Muscle of leg (tissue), 3 donors: ENCODE measurements at regions not wholly inside any gene's neighbourhood (a gene's known extent, or its start where the extent isn't known, plus 50 kb on each side); places are given as distances from the start of the nearest gene placed in this dataset.

Experiments
- DNase-seq: peaks from one replicate; pipeline ENCODE4 v3.0.0; 2013
- H3K27ac ChIP-seq: one replicate; pipeline ENCODE4 v1.5.1; 2013; ENCODE audit warnings: mild to moderate bottlenecking, low read length, control low read depth
- H3K27me3 ChIP-seq: one replicate; pipeline ENCODE4 v1.6.1; 2013; ENCODE audit warnings: low read length; ENCODE audit not compliant: control insufficient read depth, insufficient read depth
- H3K36me3 ChIP-seq: one replicate; pipeline ENCODE4 v1.6.1; 2013; ENCODE audit warnings: low read length; ENCODE audit not compliant: control insufficient read depth, insufficient read depth
- H3K4me1 ChIP-seq: one replicate; pipeline ENCODE4 v1.6.1; 2013; ENCODE audit warnings: low read length; ENCODE audit not compliant: control insufficient read depth, insufficient read depth
- H3K4me3 ChIP-seq: one replicate; pipeline ENCODE4 v1.5.1; 2013; ENCODE audit warnings: low read length, control low read depth
- H3K9me3 ChIP-seq: replicated peaks from 2 replicates; pipeline ENCODE4 v1.6.1; 2013; ENCODE audit warnings: low read depth, low read length; ENCODE audit not compliant: control insufficient read depth
- WGBS: methylation state at CpG from one replicate; pipeline ENCODE4 v1.1.5; 2013; ENCODE audit warnings: missing lambda C conversion rate; ENCODE audit not compliant: insufficient coverage; 5-methylcytosine and 5-hydroxymethylcytosine counted together

DNA sequence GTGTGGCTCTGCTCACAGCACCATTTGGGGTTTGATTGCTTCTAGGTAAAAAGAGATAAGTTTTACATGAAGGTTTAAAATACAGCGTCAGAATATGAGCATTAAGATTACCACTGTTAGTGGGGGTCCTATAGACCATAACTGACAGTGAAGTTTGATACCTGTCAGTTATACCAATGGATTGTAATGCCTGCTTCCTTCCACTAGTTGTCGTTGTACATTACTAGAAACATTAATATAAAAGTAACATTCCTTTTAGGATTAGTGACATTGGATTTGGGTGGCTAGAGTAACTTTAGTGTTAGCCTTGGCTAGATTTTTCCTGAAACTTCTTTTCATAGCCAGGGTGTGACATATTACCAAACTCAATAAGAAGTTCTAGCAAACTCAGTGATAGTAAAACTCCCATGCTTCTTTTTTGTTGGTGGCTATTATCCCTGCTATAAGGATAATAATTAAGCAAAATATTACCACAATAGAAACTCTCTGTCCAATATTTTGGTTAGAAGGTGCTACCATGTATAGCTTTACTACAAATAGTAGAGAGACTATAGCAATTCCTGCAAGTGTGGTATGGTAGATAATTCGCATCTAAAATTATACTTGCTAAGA lies 57.1 kb downstream of the FAM181B start:
- Histone ChIP-seq H3K36me3 (no peaks in the 10 kb centered on the region), H3K9me3 (no peaks in the 10 kb centered on the region), H3K27ac (no peak overlapping the region), H3K27me3 (no peaks in the 10 kb centered on the region), H3K4me1 (no peaks in the 10 kb centered on the region), H3K4me3 (no peak overlapping the region)
- no CpG with 5 or more reads among the region's 3 CpGs for WGBS
- DNase-seq = no peak

- DNase-seq = no peak
- no peaks in the 10 kb centered on the region for H3K4me1 ChIP-seq
- no peaks in the 10 kb centered on the region for H3K9me3 ChIP-seq
- no peak overlapping the region for H3K4me3 ChIP-seq
- no peak overlapping the region for H3K27ac ChIP-seq
- 37% methylated on average over 2 of the region's 5 CpGs for WGBS
- H3K36me3 ChIP-seq = no peaks in the 10 kb centered on the region
- H3K27me3 ChIP-seq = no peaks in the 10 kb centered on the region
These were observed 57.8 kb downstream of the FAM181B start for GRCh38 chr11:82675838-82676237.

- DNase-seq = no peak
- no peaks in the 10 kb centered on the region for H3K9me3 ChIP-seq
- H3K4me3 ChIP-seq = no peak overlapping the region
- H3K27ac ChIP-seq = no peak overlapping the region
- no peaks in the 10 kb centered on the region for H3K36me3 ChIP-seq
- no peaks in the 10 kb centered on the region for H3K27me3 ChIP-seq
- no CpG with 5 or more reads among the region's 3 CpGs for WGBS
- H3K4me1 ChIP-seq = no peaks in the 10 kb centered on the region
These were observed 60.0 kb downstream of the FAM181B start for GRCh38 chr11:82673631-82674030.

GRCh38 chr11:82671451-82671850 lies 62.2 kb downstream of the FAM181B start:
- H3K27ac ChIP-seq = no peak overlapping the region
- no peak for DNase-seq
- H3K4me3 ChIP-seq = no peak overlapping the region
- no CpG with 5 or more reads among the region's 1 CpG for WGBS
- H3K36me3 ChIP-seq = no peaks in the 10 kb centered on the region
- H3K27me3 ChIP-seq = no peaks in the 10 kb centered on the region
- no peaks in the 10 kb centered on the region for H3K9me3 ChIP-seq
- H3K4me1 ChIP-seq = no peaks in the 10 kb centered on the region

GRCh38 chr11:82663535-82663934 lies 70.1 kb downstream of the FAM181B start:
- H3K36me3 ChIP-seq = no peaks in the 10 kb centered on the region
- DNase-seq = peak; percentile 1
- H3K27ac ChIP-seq = no peak overlapping the region
- H3K9me3 ChIP-seq = no peaks in the 10 kb centered on the region
- no peaks in the 10 kb centered on the region for H3K27me3 ChIP-seq
- no peak overlapping the region for H3K4me3 ChIP-seq
- WGBS = no CpG with 5 or more reads among the region's 1 CpG
- H3K4me1 ChIP-seq = no peaks in the 10 kb centered on the region

GRCh38 chr11:82653752-82654151 lies 79.9 kb downstream of the FAM181B start:
- H3K27me3 ChIP-seq = no peaks in the 10 kb centered on the region
- WGBS = 78% methylated on average over 4 of the region's 4 CpGs
- H3K4me1 ChIP-seq = no peaks in the 10 kb centered on the region
- H3K36me3 ChIP-seq = no peaks in the 10 kb centered on the region
- no peak overlapping the region for H3K27ac ChIP-seq
- no peak for DNase-seq
- no peaks in the 10 kb centered on the region for H3K9me3 ChIP-seq
- no peak overlapping the region for H3K4me3 ChIP-seq

GRCh38 chr11:82639251-82639650 lies 94.4 kb downstream of the FAM181B start:
- DNase-seq = no peak
- Histone ChIP-seq H3K36me3 (no peaks in the 10 kb centered on the region), H3K4me3 (no peak overlapping the region), H3K4me1 (no peaks in the 10 kb centered on the region), H3K27ac (no peak overlapping the region), H3K27me3 (no peaks in the 10 kb centered on the region), H3K9me3 (no peaks in the 10 kb centered on the region)
- WGBS = no CpG with 5 or more reads among the region's 3 CpGs

- no peaks in the 10 kb centered on the region for H3K36me3 ChIP-seq
- H3K9me3 ChIP-seq = no peaks in the 10 kb centered on the region
- no peaks in the 10 kb centered on the region for H3K4me1 ChIP-seq
- H3K27me3 ChIP-seq = no peaks in the 10 kb centered on the region
- DNase-seq = no peak
- WGBS = no CpG with 5 or more reads among the region's 1 CpG
- no peak overlapping the region for H3K27ac ChIP-seq
- no peak overlapping the region for H3K4me3 ChIP-seq
These were observed 97.0 kb downstream of the FAM181B start for GRCh38 chr11:82636615-82637014.

- Histone ChIP-seq H3K9me3 (no peaks in the 10 kb centered on the region), H3K27ac (no peak overlapping the region), H3K4me3 (no peak overlapping the region), H3K27me3 (no peaks in the 10 kb centered on the region), H3K36me3 (no peaks in the 10 kb centered on the region), H3K4me1 (no peaks in the 10 kb centered on the region)
- DNase-seq = no peak
- WGBS = no CpG with 5 or more reads among the region's 2 CpGs
These were observed 99.6 kb downstream of the FAM181B start for GRCh38 chr11:82634091-82634490.

DNA sequence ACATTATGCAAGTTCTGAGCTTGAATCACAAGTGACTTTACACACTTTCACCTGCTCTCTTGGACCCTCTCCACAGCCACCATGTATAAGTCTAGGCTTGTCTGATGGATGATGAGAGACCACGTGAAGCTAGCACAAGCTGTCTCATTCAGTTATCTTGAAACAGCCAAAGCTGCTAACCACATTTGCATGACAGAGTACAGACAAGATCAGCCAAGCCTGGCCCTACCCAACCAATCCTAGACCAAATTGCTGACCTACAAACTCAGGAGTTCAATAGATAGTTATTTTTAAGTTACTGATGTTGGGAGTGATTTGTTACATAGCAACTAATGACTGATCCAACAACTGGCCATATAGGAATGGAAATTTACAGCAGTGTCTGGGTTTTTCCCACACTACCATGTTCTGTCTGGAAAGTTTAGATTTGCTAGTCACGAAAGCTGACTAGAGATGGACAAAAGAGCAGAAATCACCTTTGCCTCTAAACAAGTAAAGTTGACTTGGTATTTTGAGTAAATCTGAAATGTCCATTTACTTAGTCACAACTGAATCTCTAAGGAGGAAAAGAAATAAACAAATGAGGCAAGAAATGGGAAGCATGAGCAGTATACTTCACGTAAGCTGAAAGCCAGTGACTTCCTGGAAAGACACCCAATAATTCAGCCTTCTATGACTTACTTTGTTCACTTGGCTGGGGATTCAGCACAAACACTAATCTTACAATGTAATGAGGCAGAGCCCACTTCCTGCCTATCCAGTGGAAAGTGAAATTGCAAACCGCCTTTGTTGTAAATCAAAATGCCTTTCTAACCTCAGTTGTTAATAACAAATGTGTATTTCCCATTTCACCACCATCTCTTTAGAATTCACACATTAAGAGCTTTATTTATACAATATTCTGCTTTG lies 101.7 kb downstream of the FAM181B start:
- Histone ChIP-seq H3K27ac (no peak overlapping the region), H3K36me3 (no peaks in the 10 kb centered on the region), H3K27me3 (no peaks in the 10 kb centered on the region), H3K4me3 (no peak overlapping the region), H3K4me1 (no peaks in the 10 kb centered on the region), H3K9me3 (no peaks in the 10 kb centered on the region)
- 0% methylated on average over 1 of the region's 4 CpGs for WGBS
- DNase-seq = peak; percentile 5
